SKM-1 (cell line): ENCODE measurements at regions not wholly inside any gene's neighbourhood (a gene's known extent, or its start where the extent isn't known, plus 50 kb on each side); places are given as distances from the start of the nearest gene placed in this dataset.
"Not testable (repeated sequence)": the region's sequence is repeated elsewhere in the genome, so short reads cannot be mapped to it uniquely, and the experiment has no call there.

Source experiments
- DNase-seq: peaks from one replicate; lab custom pipeline; 2025; ENCODE audit not compliant: unreplicated experiment; lab: John Stamatoyannopoulos, UW

- DNase-seq: no peak
Observed at GRCh38 chr3:107222907-107223306, 154.3 kb upstream of the CCDC54 start.

GRCh38 chr3:107224026-107224596 is 153.1 kb upstream of the CCDC54 start:
- DNase-seq: no peak

- DNase-seq: no peak
Observed at GRCh38 chr3:107227091-107227490, 150.1 kb upstream of the CCDC54 start.

DNA sequence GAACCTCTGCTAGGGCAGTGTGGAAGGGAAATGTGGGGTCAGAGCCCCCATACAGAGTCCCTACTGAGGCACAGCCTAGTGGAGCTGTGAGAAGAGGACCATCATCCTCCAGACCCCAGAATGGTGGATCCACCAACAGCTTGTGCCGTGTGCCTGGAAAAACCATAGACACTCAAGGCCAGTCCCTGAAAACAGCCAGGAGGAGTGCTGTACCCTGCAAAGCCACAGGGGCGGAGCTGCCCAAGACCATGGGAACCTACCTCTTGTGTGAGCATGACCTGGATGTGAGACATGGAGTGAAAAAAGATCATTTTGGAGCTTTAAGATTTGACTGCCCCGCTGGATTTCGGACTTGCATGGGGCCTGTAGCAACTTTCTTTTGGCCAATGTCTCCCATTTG is 143.4 kb upstream of the CCDC54 start:
- not testable (repeated sequence) for DNase-seq

- no peak for DNase-seq
Observed at GRCh38 chr3:107235193-107235927, 141.9 kb upstream of the CCDC54 start.

- peak; percentile 56 for DNase-seq
Observed at GRCh38 chr3:107235928-107236315, 141.3 kb upstream of the CCDC54 start.

DNA sequence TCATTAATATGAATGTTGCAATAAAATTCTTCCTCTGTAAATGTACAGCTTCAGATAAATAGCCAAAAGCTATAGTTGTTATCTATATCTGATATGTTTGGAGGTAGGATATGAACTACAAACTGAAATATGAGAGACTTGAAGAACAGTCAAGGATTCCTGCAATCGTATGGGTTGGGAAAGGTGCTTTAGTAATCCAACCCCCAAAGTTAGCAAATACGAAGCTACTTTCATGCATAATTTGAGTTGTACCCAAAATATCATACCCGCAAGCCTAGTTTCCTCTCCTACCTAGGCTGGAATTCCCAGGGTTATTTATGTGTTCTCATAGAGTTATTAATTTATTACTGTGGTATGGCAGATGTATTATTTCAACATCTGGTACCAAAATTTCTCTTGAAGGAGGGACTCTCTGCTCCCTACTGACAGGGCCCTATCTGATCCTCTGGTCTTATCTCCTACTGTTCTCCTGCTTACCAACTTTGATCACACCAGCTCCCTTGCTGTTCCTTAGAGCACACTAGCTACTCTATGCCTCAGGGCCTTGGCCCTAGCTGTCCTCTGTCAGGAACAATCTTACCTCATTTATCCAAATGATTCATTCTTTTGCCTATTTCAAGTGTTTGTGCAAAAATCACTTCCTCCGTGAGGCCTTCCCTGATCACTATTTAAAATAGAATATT is 140.4 kb upstream of the CCDC54 start:
- no peak for DNase-seq

DNA sequence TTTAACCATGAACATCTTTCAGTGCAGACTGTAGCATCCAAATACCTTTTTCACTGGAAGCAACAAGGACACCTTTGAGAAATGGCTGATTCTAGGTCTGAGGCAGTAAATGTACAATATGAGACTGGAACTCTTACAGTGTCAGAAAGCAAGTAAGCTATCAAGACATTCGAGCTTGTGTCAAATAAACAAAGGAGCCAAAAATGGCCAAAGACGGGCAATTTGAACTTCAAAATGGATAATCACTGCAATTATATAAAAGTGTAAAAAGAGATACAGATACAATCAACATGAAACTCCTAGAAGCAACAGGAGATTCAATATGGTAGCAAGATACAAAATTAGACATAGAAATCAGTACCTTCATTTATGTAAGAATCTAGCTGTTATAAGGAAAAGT is 138.5 kb upstream of the CCDC54 start:
- no peak for DNase-seq

GRCh38 chr3:107239703-107240102 is 137.5 kb upstream of the CCDC54 start:
- DNase-seq: no peak

DNA sequence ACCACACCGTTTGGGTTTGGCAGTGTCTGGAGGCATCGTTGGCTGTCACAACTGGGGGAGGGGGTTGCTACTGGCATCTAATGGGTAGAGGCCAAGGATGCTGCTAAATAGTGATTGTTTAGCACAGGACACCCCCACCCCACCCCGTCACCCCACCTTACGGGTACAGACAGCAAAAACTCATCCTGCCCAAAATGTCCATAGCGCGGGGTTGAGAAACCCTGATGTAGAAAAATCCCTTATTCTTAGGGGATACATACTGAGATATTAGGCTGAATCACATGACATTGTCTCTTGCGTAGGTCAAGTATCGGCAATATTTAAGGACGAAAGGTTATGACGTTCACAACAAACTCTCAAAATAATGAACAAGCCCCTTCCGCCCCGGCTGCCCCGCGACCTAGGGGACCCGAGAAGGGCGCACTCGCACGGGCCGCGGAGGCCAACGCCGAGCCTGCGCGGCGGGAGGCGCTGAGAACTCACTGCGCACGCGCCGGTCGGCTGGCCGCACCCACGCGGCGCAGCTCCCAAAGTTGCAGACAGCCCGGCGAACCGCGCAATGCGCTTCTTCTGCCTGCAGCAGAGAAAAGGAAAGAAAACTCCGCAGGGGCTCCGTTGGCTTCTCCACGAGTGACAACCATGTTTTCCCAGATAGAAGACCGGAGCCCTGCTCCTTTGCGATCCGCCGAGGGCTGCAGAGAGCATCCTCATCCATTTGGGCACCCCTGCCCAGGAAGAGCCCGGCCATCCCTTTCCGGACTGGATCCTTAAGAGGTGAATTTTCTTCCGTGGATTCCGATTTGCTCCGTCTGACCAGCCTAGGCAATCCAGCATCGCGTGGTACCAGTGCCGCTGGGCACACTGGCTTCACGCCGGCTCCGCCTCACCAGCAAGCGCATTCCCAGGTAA is 136.8 kb upstream of the CCDC54 start:
- peak; percentile 59 for DNase-seq

DNA sequence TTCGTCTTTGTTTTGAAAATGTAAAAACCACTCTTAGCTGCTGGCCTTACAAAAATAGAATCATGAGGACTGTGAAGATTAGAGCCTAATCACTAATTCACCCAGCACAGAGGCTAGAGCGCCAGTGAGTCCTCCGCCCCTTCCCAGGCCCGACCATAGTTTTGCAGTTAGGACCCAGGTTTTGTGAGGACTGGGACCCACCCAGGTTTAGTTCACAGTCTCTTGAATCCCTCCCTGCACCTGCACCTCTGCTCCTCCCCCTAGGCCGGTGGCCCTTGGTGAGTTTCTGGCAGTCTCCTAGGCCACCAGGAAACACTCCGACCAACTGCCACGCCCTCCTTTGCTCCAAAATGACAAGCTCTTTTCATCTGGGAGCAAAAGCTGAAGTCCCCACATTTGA is 136.0 kb upstream of the CCDC54 start:
- DNase-seq: no peak

DNA sequence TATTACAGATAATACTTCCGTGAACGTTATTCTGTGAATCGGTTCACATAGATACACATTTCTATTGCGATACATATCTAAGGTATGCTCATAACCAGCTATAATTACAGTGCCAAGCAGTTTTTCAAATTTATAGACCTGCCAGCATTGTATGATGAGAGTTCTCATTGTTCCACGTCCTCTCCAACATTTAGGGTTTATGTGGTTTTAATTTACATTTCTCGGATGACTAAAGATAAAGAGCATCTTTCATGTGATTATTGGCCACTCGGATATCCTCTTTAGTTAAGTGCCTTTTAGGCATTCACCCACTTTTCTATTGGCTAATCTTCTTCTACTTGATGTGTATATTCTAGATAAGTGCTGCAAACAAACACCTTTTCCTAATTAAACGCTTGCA is 134.7 kb upstream of the CCDC54 start:
- no peak for DNase-seq

DNA sequence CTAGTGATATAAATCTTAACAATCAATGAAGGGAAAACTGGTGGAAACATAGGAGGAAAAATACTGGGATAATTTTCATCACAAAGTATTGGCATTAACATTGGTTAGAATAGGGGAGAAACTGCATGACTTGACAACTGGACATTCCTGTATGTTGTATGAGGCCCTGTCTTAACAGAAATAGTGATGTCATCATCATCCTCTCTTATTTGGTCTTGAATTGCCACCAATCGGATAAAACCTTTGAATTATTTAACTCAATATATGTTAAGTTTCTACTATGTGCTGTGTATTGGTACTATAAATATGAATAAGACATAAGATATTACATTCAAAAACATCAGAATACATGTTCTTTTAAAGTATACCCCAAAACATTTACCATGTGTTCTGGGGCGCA is 130.1 kb upstream of the CCDC54 start:
- DNase-seq: no peak

DNA sequence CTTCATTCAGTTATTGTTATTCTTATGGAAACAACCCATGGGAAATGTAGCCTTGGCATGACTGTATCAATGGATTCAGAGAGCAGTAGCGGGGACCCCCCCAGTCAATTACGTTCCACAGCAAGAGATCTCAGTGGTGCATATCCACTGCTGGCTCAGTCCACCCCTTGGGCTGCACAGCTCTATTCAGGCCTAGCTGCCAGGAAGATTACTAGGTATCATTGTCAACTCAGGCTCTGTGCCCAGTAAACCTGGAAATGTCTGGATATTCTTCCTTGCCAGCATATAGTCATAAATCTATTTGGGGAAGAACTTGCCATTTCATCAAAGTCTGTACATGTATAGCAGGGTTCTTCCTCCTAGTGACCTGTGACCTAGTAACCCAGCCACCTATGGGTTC is 128.1 kb upstream of the CCDC54 start:
- DNase-seq: no peak

DNA sequence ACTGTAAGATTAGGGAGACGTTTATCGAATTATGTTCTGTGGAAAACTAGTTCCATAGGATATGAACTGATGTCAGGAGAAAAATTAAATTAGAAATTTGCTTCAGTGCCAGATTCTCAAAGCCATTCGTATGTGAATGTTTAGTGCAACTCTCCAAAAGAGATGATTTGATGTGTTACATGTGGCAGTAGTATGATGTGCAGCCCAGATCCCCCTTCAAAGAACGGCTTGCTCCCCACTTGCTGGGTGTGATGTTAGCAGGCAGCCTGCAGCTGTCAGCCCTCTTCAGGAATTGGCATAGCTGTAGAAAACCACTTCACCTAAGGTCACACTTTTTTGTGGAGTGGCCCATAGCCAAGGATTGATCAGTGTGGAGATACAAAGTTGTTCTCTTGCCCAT is 127.0 kb upstream of the CCDC54 start:
- DNase-seq: no peak

DNA sequence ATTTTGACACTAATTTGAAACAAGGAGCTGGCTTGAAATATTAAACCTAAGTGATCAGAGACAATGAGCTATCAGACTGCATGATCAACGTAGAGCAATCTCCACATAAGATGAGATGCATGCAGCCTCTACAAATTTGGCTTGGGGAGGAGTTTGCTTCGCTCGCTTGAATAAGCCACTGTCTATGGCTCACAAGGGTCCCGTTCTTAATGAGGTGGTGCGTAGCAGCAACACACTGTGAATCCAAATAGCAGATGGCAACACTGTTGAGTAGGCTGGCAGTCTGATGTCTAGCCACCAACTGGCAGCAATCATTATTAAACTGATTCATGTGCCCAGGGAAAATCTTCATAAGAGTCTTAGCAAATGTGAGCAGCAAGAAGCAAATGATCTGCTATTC is 125.4 kb upstream of the CCDC54 start:
- no peak for DNase-seq

GRCh38 chr3:107256963-107257362 is 120.3 kb upstream of the CCDC54 start:
- no peak for DNase-seq

- no peak for DNase-seq
Observed at GRCh38 chr3:107258300-107258699, 118.9 kb upstream of the CCDC54 start.

DNA sequence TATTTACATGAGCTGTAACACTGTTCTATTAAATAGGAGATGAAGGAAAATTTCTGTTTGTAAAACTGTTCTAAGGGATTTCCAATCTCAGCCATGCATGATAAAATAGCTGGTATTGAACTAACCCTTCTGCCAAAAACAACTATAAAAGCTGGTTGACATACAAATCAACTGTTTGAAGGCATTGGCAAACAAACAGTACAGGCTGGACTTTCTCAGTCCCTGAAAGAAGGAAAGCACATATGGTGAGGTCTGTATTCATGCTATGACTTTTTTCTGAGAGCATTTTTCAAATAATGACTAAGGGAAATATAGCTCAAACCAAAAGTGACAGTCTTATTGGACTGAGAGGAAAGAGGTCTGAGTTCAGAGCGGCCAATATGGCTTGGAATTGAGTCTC is 117.0 kb upstream of the CCDC54 start:
- no peak for DNase-seq

DNA sequence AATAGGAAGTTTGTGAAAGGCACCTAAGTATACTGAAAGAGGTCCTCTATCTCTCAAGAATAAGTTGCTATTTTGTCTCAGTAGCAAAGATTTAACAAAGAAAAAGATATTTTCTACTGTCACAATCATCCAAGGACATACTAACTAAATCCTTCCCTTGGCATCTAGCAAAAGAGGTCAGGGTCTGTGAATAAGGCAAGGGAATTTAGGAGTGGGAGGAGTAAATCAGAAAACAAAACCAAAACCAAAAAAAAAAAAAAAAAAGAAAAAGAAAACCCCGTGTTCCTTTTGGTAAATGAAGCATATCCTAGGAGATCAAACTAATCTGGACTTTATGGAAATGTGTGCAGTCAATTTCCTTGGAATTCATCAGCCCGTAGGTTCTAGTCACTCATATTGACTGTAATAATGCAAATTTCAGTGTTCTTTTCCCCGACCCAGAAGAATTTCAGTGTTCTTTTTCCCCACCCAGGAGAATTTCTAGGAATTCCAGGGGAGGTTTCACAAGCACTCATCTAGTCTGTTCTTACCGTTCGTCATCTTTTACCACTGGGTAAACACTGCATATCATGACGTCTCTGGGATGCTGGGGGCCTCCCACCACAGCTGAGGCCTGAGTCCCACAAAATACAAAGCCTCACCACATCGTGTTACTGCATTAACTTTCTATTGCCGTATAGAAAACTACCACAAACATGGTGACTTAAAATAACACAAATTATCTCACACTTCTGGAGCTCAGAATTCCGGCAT is 113.8 kb upstream of the CCDC54 start:
- no peak for DNase-seq

DNA sequence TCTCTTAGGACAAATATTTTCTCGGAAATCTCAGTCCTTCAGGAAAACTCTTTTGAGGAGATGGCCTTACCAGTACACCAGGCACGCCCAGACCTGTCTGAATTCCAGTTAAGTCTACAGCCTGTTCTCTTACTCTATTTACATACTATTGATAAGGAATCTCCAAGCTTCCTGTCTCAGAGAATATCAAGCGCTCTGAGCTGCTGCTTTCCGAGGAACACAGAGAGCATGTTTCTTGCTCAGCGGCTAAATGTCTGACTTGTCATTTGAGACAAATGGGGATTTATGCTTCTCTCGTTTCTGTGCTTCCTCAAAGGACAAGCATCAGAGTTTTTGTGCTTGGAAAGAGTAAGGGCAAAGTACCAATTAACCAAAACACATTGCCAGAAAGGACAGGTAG is 112.4 kb upstream of the CCDC54 start:
- no peak for DNase-seq
